ENCODE measurements at regions not wholly inside any gene's neighbourhood (a gene's known extent, or its start where the extent isn't known, plus 50 kb on each side); places are given as distances from the start of the nearest gene placed in this dataset.

GRCh38 chr4:44931720-44932119, 205.4 kb upstream of the GNPDA2 start:
- ATAC-seq (ENCODE audit: low FRiP score) (no peak), DNase-seq (ENCODE audit: low spot score) (no peak)
- TF ChIP-seq, protein P1, sequence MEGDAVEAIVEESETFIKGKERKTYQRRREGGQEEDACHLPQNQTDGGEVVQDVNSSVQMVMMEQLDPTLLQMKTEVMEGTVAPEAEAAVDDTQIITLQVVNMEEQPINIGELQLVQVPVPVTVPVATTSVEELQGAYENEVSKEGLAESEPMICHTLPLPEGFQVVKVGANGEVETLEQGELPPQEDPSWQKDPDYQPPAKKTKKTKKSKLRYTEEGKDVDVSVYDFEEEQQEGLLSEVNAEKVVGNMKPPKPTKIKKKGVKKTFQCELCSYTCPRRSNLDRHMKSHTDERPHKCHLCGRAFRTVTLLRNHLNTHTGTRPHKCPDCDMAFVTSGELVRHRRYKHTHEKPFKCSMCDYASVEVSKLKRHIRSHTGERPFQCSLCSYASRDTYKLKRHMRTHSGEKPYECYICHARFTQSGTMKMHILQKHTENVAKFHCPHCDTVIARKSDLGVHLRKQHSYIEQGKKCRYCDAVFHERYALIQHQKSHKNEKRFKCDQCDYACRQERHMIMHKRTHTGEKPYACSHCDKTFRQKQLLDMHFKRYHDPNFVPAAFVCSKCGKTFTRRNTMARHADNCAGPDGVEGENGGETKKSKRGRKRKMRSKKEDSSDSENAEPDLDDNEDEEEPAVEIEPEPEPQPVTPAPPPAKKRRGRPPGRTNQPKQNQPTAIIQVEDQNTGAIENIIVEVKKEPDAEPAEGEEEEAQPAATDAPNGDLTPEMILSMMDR (IDR thresholded peaks at IDR 0.05), result no peak

- TF ChIP-seq, protein P1 (IDR thresholded peaks at IDR 0.05), result no peak
- ATAC-seq (ENCODE audit: low FRiP score) (no peak), DNase-seq (ENCODE audit: low spot score) (no peak)
Measured at GRCh38 chr4:44928785-44929184, 202.4 kb upstream of the GNPDA2 start.

DNA sequence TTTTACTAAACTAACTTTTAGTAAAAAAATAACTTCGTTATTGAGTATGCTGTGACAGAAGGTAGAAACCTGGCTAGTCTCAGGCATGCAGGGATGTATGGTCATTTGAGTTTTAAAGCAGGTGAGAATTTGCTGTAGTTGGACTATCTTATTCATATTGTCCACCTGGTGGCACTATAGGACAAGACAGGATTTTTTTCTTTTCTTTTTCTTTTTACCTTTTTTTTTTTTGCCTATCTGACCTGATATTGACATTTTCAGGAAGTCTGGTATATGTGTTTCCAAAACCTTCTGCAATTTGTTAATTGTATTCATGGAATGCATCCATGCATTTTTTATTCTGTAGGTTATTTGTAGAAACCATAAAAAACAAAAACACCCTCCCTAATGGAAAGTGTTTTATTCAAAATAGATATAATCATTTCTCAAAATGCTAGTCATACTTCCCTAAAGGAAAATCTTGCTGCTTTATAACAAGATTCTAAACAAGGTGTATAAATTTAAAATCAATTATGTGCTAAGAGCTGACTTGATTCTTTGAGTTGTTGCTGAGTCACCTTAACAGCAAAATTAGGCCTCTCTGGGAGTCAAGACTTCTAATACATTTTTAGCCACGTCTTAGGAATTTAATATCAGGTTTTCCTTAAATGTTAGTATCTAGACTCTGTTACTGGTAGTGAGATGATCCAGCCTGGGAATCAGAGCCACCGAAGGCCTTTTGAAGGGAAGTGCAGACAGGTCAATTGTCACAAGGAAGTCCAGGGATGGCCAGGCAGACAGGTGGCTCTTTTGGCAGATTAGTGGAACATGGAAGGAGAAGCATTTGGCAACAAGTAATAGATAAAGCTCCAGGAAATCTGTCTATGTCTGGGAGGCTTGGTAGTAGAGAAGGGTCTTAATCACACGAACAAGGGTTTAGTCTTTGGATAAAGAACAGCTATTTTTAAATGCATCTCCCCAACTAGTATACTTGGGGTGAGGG, 201.3 kb upstream of the GNPDA2 start:
- no peak for DNase-seq (ENCODE audit: low spot score)
- ATAC-seq (ENCODE audit: low FRiP score), result no peak
- TF ChIP-seq, protein P1 (IDR thresholded peaks at IDR 0.05), result no peak

- no peak for DNase-seq (ENCODE audit: low spot score)
- TF ChIP-seq, protein P1 (IDR thresholded peaks at IDR 0.05), result no peak
- ATAC-seq (ENCODE audit: low FRiP score), result no peak
Measured at GRCh38 chr4:44916411-44916810, 190.1 kb upstream of the GNPDA2 start.

DNA sequence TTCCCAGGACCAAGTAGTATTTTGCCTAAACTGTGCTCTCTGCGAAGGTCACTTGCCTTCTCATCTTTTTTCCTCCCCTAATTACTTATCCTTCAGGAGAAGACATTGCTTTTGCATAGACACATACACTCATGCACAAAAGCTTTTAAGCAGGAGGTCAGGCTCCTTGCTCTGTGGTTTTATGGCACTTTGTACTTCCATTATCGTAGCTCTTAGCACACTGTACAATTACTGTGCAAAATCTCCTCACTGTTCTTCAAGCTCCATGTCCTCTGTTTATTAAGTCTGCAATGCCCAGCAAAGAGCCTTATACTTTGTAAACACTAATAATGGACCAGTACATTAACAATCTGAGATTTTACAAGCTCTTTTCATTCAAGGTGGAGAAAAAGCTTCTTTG, 188.4 kb upstream of the GNPDA2 start:
- no peak for ATAC-seq (ENCODE audit: low FRiP score)
- no peak for DNase-seq (ENCODE audit: low spot score)
- TF ChIP-seq, protein P1 (IDR thresholded peaks at IDR 0.05), result no peak

- DNase-seq (ENCODE audit: low spot score) (no peak), ATAC-seq (ENCODE audit: low FRiP score) (no peak)
- TF ChIP-seq, protein P1 (IDR thresholded peaks at IDR 0.05), result no peak
Measured at GRCh38 chr4:44914223-44914622, 187.9 kb upstream of the GNPDA2 start.

GRCh38 chr4:44912980-44913379, 186.6 kb upstream of the GNPDA2 start:
- DNase-seq (ENCODE audit: low spot score) (no peak), ATAC-seq (ENCODE audit: low FRiP score) (no peak)
- TF ChIP-seq, protein P1 (IDR thresholded peaks at IDR 0.05), result no peak
